Colonic mucosa (tissue), 4 donors: ENCODE measurements at regions not wholly inside any gene's neighbourhood (a gene's known extent, or its start where the extent isn't known, plus 50 kb on each side); places are given as distances from the start of the nearest gene placed in this dataset.
"Not testable (repeated sequence)": the region's sequence is repeated elsewhere in the genome, so short reads cannot be mapped to it uniquely, and the experiment has no call there.

Experiments used
- DNase-seq: peaks from one replicate; pipeline ENCODE4 v3.0.0-alpha.2; 2020
- H3K27ac ChIP-seq: fragments of 200-600 bp; one replicate; pipeline ENCODE4 v1.8.0; 2021
- H3K27me3 ChIP-seq: fragments of 200-600 bp; one replicate; pipeline ENCODE4 v1.8.0; 2021
- H3K36me3 ChIP-seq: fragments of 200-600 bp; one replicate; pipeline ENCODE4 v1.8.0; 2021
- H3K4me1 ChIP-seq: fragments of 200-600 bp; one replicate; pipeline ENCODE4 v1.8.0; 2021; ENCODE audit warnings: mild to moderate bottlenecking
- H3K4me3 ChIP-seq: fragments of 200-600 bp; one replicate; pipeline ENCODE4 v1.8.0; 2021
- H3K9ac ChIP-seq, 2 donors: one replicate each; pipeline ENCODE4 v1.7.0; 2013; ENCODE audit warnings: control low read depth in 2 of 2, low read depth in 2 of 2, low read length in 2 of 2
- H3K9me3 ChIP-seq: fragments of 200-600 bp; one replicate; pipeline ENCODE4 v1.8.0; 2021
- CTCF ChIP-seq: fragments of 200-600 bp; IDR thresholded peaks from one replicate; pipeline ENCODE4 v1.8.0; 2022; ENCODE audit warnings: antibody characterized with exemption, mild to moderate bottlenecking
- intact Hi-C: fragments of 100-400 bp; cut with DNase I; formaldehyde crosslinking; loops from one replicate; pipeline ENCODE4 v1.14.1; 2022
- donor health status: healthy.
- donor health status: DM: no; HTN: no; CAD: no.
- donor health status: DM: no; HTN: no; CAD: no.

GRCh38 chr17:20873173-20873572 lies 169.6 kb downstream of the USP22 start:
- H3K4me3 ChIP-seq, H3K4me1 ChIP-seq, H3K9me3 ChIP-seq, intact Hi-C loops, H3K27me3 ChIP-seq, H3K27ac ChIP-seq, H3K9ac ChIP-seq, DNase-seq, H3K36me3 ChIP-seq: not testable (repeated sequence)

GRCh38 chr17:20873688-20874328 lies 169.0 kb downstream of the USP22 start:
- H3K4me1 ChIP-seq, H3K9ac ChIP-seq, H3K36me3 ChIP-seq, DNase-seq, H3K9me3 ChIP-seq, H3K27ac ChIP-seq, H3K27me3 ChIP-seq, H3K4me3 ChIP-seq, intact Hi-C loops: not testable (repeated sequence)

- DNase-seq, H3K4me3 ChIP-seq, H3K4me1 ChIP-seq, intact Hi-C loops, H3K9ac ChIP-seq, H3K27me3 ChIP-seq, H3K36me3 ChIP-seq, H3K27ac ChIP-seq, H3K9me3 ChIP-seq: not testable (repeated sequence)
Measured at GRCh38 chr17:20877384-20877783, 165.4 kb downstream of the USP22 start.

- intact Hi-C loops: no loop called here
- H3K9ac ChIP-seq: no peak overlapping the region
- H3K27ac ChIP-seq: no peak overlapping the region
- TF ChIP-seq CTCF: no peak
- H3K27me3 ChIP-seq: no peaks in the 10 kb centered on the region
- DNase-seq: no peak
- H3K4me1 ChIP-seq: no peaks in the 10 kb centered on the region
- H3K4me3 ChIP-seq: no peak overlapping the region
- no peaks in the 10 kb centered on the region for H3K9me3 ChIP-seq
- no peaks in the 10 kb centered on the region for H3K36me3 ChIP-seq
Measured at GRCh38 chr17:20890338-20890737, 152.5 kb downstream of the USP22 start.

GRCh38 chr17:20895426-20895825 lies 147.4 kb downstream of the USP22 start:
- H3K27ac ChIP-seq, H3K36me3 ChIP-seq, H3K4me3 ChIP-seq, H3K27me3 ChIP-seq, H3K4me1 ChIP-seq, H3K9ac ChIP-seq, H3K9me3 ChIP-seq, intact Hi-C loops, DNase-seq: not testable (repeated sequence)

GRCh38 chr17:20896153-20896649 lies 146.6 kb downstream of the USP22 start:
- Histone ChIP-seq H3K4me1 (no peaks in the 10 kb centered on the region), H3K4me3 (no peak overlapping the region), H3K36me3 (no peaks in the 10 kb centered on the region), H3K9me3 (no peaks in the 10 kb centered on the region), H3K27me3 (no peaks in the 10 kb centered on the region), H3K27ac (no peak overlapping the region), H3K9ac (no peak overlapping the region)
- TF ChIP-seq CTCF: no peak
- intact Hi-C loops: no loop called here
- DNase-seq: peak; percentile 19

- H3K27ac ChIP-seq, intact Hi-C loops, H3K4me1 ChIP-seq, H3K27me3 ChIP-seq, H3K4me3 ChIP-seq, DNase-seq, H3K9me3 ChIP-seq, H3K36me3 ChIP-seq, H3K9ac ChIP-seq: not testable (repeated sequence)
Measured at GRCh38 chr17:20898726-20899125, 144.1 kb downstream of the USP22 start.

- H3K4me3 ChIP-seq, H3K36me3 ChIP-seq, DNase-seq, intact Hi-C loops, H3K27me3 ChIP-seq, H3K4me1 ChIP-seq, H3K9ac ChIP-seq, H3K9me3 ChIP-seq, H3K27ac ChIP-seq: not testable (repeated sequence)
Measured at GRCh38 chr17:20902496-20902895, 140.3 kb downstream of the USP22 start.

- H3K4me3 ChIP-seq, H3K9ac ChIP-seq, intact Hi-C loops, H3K27ac ChIP-seq, H3K9me3 ChIP-seq, H3K4me1 ChIP-seq, H3K36me3 ChIP-seq, DNase-seq, H3K27me3 ChIP-seq: not testable (repeated sequence)
Measured at GRCh38 chr17:20903549-20903948, 139.3 kb downstream of the USP22 start.
